DMS79 treated with DMSO at 0.1 percent for 48 hours (cell line): ENCODE measurements at regions not wholly inside any gene's neighbourhood (a gene's known extent, or its start where the extent isn't known, plus 50 kb on each side); places are given as distances from the start of the nearest gene placed in this dataset.
A peak's percentile ranks its signal among the peaks of the same experiment; 100 is the strongest.
"Not testable (repeated sequence)": the region's sequence is repeated elsewhere in the genome, so short reads cannot be mapped to it uniquely, and the experiment has no call there.

Source experiments
- DNase-seq: peaks from one replicate; lab custom pipeline; 2025; lab: John Stamatoyannopoulos, UW

DNA sequence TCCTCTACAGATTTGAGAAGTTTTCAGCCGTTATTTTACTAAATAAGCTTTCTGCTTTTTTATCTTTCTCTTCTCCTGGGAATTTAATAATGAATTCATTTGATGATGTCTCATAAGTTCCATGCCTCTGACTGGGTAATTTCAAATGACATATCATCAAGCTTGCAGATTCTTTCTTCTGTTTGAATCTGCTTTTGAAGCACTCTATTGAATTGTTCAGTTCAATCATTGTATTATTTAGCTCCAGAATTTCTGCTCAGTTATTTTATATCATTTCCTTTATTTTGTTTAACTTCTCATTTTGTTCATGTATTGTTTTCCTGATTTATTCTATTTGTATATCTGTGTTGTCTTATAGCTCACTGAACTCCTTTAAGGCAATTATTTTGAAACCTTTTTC is 196.9 kb upstream of the CNTNAP2 start:
- no peak for DNase-seq

- DNase-seq, result no peak
Measured at GRCh38 chr7:145916776-145917175, 199.8 kb upstream of the CNTNAP2 start.

GRCh38 chr7:145915679-145916078 is 200.9 kb upstream of the CNTNAP2 start:
- no peak for DNase-seq

DNA sequence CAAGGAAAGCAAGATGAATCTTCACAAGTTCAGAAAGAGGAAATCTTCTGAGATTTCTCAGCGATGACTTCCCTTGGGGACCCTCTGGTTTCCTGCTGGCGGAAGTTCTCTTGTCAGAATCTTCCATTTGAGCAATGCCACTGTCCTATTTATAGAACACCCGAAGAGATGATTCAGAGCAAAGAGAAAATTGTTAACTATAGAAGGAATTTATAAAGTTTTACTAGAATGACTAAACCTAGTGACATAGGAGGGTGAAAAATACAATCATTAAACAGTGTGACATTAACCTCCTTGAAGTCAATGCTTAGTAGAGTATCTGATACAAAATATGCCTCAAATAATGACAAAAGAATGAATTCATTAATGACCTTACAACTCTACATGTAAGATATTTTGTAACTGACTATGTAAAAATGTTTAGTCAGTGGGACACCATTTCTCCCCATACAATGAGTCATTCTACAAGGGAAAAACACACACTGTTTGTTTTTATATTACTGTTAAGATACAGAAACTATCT is 206.5 kb upstream of the CNTNAP2 start:
- DNase-seq, result no peak

DNA sequence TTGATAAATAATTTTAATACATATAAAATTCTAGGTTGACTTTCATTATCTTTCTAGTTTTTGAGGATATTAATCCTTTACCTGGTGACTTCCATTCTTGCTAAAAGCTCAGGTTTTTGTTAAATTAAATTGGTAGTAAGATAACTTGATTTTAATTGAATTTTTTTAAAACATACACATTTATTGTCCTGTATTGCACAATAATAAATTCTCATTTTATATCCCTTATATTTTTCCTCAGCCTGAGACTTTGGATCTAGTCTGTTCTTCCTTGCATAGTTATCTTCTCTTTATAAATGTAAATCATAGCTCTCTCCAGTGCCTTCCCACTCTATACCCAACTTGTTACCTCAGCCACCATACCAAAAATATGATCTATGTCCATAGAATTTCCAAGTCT is 212.9 kb upstream of the CNTNAP2 start:
- DNase-seq, result no peak

DNA sequence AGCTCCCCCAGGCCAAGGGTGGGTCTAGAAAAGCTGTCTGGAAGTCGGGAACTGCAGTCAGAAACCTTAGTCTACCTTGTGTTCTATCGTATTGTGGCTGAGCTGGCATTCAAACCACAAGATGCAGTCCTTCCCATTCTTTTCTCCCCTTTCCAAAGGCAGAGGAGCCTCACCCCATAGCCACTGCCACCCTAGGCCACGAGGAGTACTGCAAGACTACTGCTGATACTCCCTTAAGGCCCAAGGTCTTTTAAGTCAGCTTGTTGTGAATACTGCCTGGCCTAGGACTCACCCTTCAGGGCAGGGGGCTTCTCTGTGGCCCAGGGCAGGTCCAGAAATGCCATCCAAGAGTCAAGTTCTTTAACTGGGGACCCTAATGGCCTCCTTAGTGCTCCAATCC is 214.5 kb upstream of the CNTNAP2 start:
- DNase-seq, result no peak

GRCh38 chr7:145899938-145900337 is 216.7 kb upstream of the CNTNAP2 start:
- no peak for DNase-seq

DNA sequence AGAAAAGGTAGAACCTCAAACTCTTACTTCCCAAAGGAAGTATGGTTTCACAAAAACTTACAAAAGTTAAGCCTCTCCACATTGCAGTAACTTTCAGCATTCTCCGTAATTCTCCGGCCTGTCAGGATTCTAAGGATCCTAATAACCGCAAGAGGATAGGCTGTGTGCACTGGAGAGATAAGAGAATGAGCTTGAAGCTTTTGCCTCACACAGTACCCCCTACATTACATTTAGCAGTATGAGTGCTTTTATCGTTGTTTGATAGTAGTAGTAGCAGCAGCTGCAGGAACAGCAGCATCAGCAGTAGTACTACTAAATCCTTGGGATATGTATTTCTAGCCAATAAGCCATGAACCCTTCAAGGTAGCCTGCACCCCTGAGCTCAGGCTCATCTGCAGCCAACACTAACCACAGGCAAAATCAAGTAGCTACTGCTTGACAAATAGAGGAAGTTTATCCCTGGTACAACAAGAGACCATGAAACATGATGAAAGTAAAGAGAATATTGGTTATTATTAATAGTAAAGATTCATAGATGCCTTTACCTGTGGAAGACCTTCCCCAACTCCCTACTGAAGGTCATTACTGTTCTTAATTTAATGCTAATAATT is 222.6 kb upstream of the CNTNAP2 start:
- no peak for DNase-seq

DNA sequence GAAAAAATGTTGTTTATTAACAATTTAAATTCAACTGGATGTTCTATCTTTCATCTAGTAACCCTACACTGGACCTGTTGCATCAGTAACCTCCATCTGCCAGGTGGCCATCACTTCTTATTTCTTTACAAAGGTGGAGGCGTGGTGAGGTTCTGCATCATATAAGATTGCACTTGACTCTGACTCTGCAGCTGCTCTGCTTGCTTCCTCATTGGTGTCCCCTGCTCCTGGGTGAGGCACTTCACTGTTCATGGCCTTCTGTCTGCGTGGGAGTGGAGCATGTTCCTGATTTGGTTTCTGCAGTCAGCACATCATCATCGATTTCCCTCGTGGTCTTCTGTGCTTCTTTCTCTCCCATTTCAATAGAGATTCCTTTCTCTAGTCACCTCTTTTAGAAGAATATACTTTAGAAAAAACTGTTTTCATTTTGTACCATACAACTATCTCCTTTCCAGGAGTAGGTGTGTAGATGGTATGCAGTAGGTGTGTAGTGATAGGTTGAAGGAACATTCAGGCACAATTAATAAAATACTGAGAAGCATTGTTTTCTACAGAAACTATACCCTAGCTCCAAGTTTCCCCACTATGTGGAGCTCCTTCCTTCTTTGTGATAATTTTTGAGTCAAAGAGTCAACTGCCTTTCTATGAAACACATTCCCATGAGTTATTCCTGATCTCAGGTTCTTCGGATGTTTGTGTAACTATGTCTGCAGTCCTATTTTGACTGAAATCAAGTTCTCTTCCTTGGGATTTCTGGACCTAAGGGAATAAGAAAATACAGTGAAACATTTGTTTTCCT is 231.7 kb upstream of the CNTNAP2 start:
- peak; percentile 17 for DNase-seq

- no peak for DNase-seq
Measured at GRCh38 chr7:145876376-145876775, 240.2 kb upstream of the CNTNAP2 start.

- DNase-seq, result no peak
Measured at GRCh38 chr7:145875267-145875666, 241.3 kb upstream of the CNTNAP2 start.

DNA sequence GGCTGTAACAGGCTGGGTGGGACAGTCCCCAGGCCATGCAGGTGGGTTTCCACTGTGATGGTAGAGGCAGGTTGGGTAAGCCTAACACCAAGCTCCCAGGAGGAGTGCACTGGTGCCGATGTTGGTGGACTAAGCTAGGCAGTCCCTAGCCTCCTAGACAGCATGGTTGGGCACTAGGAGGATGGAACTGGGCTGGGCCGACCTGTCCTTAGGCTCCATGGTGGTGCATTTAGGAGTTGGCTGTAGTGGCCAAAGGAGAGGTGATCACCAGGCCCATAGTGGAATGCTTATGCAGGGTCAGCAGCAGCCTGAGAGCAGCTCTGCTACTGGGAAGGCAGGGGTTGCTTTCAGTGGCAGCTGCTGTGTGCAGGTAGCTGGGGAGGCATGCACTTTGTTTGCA is 247.7 kb upstream of the CNTNAP2 start:
- DNase-seq, result no peak

- no peak for DNase-seq
Measured at GRCh38 chr7:145862212-145862611, 254.4 kb upstream of the CNTNAP2 start.

DNA sequence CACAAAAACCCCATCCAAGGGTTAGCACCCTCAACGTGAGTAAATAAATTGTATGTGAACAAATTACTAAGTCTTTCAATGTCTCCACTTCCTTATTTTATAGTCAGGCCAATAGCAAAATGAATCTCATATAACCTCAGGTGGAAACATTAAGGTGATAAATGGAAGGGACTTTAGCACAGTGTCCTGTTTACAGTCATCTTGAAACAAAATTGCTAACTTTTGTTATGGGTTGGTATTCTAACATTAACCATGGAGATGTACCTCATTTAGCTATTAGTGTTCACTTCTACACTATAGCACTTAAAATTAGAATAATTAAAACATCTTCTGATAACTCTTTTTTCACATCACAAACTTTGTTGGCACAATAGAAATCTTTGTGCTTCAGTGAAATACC is 255.8 kb upstream of the CNTNAP2 start:
- DNase-seq, result no peak

GRCh38 chr7:145850636-145851035 is 266.0 kb upstream of the CNTNAP2 start:
- DNase-seq, result no peak

DNA sequence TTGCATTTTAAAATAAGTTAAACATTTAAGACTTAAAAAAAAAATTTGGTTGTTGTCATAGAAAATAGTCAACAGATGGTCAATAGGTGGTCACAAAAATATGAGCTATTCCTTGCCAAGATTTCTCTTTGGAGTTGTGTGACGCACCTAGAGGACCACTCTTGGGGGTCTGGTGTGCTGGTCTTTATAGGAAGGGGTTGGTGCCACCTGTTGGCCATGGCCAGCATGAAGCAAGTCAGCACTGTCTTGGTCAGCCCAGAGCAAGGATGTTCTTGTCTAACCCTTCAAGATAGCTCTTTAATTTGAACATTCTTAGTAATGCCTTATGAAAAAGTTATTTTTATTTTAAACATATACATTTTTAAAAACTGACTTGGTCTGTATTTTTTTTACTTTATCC is 267.9 kb upstream of the CNTNAP2 start:
- no peak for DNase-seq

- DNase-seq, result no peak
Measured at GRCh38 chr7:145845345-145845744, 271.3 kb upstream of the CNTNAP2 start.

DNA sequence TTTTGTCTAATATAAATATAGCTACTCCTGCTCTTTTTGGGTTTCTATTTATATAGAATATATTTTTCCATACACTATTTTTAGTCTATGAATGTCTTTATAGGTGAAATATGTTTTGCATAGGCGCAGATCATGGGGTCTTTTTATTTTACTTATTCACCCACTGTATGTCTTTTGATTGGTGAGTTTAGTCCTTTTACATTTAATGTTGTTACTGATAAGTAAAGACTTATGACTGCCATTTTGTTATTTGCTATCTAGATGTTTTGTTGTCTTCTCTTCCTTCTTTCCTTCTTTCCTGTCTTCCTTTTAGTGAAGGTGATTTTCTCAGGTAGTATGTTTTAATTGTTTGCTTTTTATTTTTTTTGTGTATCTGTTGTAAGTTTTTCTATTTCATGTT is 276.8 kb upstream of the CNTNAP2 start:
- DNase-seq, result no peak

GRCh38 chr7:145831616-145832206 is 284.9 kb upstream of the CNTNAP2 start:
- DNase-seq, result no peak

DNA sequence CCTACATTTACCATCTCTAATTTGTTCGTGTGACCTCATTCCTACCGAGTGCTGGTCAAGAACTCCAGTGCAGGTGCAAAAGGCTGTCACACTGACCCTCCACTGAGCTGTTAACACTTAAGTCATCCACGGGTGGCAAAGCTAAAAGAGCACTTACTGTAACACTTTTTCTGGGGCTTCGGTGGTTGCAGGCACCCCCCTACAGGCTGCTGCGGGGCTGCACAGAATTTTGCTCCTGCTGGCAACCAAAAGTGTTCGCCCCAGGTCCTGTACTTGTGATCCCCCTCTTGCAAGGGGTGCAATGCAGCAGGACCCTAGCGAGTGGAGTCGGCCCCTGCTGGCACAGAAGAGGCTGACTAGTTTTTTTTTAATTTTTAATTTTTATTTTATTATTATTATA is 298.9 kb upstream of the CNTNAP2 start:
- DNase-seq, result no peak

- DNase-seq, result no peak
Measured at GRCh38 chr7:145812218-145812617, 304.4 kb upstream of the CNTNAP2 start.

GRCh38 chr7:145805496-145805895 is 311.1 kb upstream of the CNTNAP2 start:
- DNase-seq, result not testable (repeated sequence)

DNA sequence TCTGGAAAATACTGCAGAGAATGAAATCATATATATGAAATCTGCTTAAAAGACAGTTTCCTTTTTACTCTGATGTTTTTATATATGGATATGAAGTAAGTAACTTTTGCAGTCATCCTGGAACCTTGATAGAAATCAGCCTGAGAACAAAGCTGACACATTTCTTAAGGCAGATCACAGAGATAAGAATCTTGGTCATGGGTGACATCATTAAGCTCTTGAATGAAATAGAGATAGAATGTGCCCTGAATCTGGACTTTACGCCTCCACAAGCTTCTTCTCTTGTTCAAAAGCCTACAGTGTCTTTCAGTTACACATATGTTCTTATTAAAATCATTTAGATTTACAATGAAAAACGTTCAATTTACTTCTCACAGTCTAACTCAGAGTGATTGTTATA is 319.1 kb upstream of the CNTNAP2 start:
- no peak for DNase-seq
